ENCODE measurements at regions not wholly inside any gene's neighbourhood (a gene's known extent, or its start where the extent isn't known, plus 50 kb on each side); places are given as distances from the start of the nearest gene placed in this dataset.

DNA sequence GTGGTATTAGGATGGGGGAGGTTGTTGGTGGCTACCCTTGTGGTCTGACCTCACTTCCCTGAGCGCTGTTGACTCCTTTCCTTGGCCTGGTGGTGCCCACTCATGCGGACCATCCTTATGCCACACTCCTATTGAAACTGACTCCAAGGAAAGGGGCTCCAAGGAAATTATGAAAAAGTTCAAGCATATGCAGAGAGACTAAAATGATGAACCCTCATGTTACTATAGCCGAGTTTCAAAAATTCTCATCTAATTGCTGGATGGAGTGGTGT, 75.0 kb upstream of the CALM2 start:
- DNase-seq (ENCODE audit: extremely low read depth, low read depth), result no peak
- no peak overlapping the region for H3K4me3 ChIP-seq (replicated peaks; ENCODE audit: low read depth, low read length)
- TF ChIP-seq, protein P1, sequence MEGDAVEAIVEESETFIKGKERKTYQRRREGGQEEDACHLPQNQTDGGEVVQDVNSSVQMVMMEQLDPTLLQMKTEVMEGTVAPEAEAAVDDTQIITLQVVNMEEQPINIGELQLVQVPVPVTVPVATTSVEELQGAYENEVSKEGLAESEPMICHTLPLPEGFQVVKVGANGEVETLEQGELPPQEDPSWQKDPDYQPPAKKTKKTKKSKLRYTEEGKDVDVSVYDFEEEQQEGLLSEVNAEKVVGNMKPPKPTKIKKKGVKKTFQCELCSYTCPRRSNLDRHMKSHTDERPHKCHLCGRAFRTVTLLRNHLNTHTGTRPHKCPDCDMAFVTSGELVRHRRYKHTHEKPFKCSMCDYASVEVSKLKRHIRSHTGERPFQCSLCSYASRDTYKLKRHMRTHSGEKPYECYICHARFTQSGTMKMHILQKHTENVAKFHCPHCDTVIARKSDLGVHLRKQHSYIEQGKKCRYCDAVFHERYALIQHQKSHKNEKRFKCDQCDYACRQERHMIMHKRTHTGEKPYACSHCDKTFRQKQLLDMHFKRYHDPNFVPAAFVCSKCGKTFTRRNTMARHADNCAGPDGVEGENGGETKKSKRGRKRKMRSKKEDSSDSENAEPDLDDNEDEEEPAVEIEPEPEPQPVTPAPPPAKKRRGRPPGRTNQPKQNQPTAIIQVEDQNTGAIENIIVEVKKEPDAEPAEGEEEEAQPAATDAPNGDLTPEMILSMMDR (IDR thresholded peaks at IDR 0.05; ENCODE audit: low read depth, low read length, missing control alignments), result no peak

DNA sequence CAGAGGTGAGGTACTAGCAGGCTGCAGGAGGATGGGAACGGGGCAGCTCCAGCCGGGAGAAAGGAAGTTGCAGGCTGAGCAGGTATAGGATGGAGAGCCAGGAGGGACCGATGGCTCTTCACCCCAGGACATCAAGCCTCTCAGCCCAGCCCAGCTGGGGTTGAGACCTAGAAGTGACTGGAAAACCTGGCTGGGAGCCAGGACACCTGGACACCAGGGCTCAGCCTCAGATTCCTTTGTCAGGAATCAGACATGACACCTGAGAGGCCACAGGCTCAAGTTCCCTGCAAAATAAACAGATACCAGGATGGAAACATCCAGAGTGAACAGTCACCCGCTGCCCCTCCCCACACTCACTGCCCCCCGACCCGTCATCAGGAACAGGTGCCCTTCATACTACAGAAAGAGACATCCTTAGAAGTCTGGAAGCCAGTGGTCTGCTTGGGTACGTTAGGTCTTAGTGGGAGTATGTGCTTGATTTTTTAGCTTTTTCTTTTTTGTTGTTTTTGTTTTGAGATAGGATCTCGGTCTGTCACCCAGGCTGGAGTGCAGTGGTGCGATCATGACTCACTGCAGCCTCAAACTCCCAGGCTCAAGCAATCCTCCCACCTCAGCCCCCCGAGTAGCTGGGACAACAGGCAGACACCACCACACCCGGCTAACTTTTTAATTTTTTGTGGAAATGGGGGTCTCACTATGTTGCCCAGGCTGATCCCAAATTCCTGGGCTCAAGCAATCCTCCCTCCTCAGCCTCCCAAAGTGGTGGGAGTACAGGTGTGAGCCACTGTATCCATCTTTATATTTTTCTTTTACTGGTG, 74.5 kb upstream of the CALM2 start:
- DNase-seq (ENCODE audit: extremely low read depth, low read depth), result no peak
- no peak overlapping the region for H3K4me3 ChIP-seq (replicated peaks; ENCODE audit: low read depth, low read length)
- TF ChIP-seq, protein P1 (IDR thresholded peaks at IDR 0.05; ENCODE audit: low read depth, low read length, missing control alignments), result no peak

DNA sequence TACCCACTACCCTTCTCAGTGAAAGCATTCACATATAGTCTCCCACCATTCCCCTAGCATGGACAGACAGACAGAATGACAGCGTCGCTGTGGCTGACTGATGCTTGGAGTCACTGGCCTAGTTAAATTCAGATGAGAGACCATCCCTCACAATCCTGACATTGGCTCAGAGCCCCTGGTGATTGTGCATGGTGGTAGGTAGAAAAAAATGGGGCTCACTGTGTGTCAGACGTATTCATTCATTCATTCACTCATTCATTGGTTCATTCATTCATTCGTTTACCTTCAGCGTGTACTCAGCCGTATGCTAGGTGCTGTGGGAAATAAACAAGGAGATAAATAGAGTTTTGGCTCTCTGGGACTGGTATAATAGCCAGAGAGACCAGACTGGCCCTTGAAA, 73.6 kb upstream of the CALM2 start:
- TF ChIP-seq, protein P1 (IDR thresholded peaks at IDR 0.05; ENCODE audit: low read depth, low read length, missing control alignments), result no peak
- H3K4me3 ChIP-seq (replicated peaks; ENCODE audit: low read depth, low read length), result no peak overlapping the region
- DNase-seq (ENCODE audit: extremely low read depth, low read depth), result no peak

DNA sequence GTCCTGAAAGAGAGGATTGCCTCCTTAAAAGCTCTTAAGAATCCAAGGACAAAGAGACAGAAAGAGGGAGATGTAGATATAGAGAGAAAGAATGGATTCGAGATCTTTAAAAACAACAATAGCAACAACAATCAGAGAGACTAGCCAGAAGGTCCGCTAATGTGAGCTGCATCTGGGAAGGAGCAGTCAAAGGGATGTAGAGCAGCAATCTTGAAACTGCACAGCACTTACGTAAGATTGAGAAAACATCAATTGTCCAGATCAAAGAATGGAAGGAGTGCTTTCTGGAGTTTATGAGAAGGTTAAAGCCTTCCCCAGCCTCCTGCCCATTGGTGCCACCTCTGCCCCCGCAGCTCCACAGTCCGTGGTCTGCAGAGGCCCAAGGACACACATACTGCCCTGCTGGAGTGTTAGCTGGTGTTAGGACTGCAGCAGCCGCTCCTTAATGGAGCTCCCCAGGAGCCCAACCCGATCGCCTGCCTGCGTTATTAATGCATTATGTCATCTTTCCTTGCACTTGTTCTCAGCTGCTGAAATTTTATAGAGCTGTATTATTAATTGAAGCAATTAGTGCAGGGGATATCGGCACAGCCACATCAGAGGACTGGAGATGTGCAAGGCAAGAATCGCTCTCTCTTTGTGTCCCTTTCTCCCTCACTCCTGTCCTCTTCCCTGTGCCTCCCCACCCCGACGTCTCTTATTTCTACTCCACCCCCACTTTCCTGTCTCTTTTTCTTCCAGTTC, 73.0 kb upstream of the CALM2 start:
- TF ChIP-seq, protein P1 (IDR thresholded peaks at IDR 0.05; ENCODE audit: low read depth, low read length, missing control alignments), result no peak
- no peak for DNase-seq (ENCODE audit: extremely low read depth, low read depth)
- H3K4me3 ChIP-seq (replicated peaks; ENCODE audit: low read depth, low read length), result no peak overlapping the region

DNA sequence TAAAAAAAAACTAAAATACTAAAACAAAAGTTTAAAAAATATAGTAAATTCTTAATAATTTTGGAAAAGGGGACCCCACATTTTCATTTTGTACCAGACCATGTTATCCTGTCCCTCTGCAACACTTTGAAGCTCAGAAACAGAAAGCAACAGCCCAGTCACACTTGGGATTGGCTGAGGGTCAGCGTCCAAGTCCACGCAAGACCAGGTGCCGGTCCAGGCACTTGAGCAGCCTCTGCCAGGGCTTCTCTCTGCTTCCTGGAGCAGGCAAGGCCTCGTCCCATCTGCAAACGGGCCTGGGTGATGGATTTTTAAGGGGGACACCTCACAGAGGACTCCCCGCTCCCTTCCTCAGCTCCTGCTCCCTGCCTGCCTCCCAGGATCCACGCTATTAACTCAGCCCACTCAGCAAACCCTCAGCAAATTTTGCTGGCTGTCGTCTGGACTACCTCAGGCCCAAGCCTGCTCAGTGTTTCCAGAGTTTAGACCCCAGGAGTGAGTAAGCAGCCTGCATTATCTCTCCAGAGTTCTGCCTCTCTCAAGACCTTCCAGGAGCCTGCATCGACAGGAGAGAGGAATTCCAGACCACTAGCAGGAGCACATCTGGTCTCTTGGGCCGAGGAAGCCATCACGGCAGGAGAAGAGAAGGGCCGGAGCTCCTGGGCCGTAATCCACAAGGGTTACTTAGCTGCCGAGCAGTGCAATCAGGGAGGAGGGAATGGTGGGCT, 67.4 kb upstream of the CALM2 start:
- no peak overlapping the region for H3K4me3 ChIP-seq (replicated peaks; ENCODE audit: low read depth, low read length)
- TF ChIP-seq, protein P1 (IDR thresholded peaks at IDR 0.05; ENCODE audit: low read depth, low read length, missing control alignments), result no peak
- DNase-seq (ENCODE audit: extremely low read depth, low read depth), result no peak

DNA sequence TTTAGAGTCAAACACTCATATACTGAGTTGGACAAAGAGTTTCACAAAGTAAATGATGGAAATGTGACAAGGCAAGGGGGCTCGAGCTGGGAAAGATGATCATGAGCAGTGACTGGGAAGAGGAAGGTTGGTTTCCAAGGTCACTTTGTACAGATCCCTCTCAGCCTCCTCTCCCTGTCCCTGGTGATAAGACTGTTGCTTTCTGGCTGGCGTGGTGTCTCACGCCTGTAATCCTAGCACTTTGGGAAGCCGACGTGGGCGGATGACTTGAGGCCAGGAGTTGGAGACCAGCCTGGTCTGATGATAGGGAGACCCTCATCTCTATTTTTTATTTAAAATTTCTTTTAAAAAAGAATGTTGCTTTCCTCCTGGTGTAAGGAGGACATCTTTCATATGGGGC, 65.4 kb upstream of the CALM2 start:
- TF ChIP-seq, protein P1 (IDR thresholded peaks at IDR 0.05; ENCODE audit: low read depth, low read length, missing control alignments), result no peak
- no peak overlapping the region for H3K4me3 ChIP-seq (replicated peaks; ENCODE audit: low read depth, low read length)
- DNase-seq (ENCODE audit: extremely low read depth, low read depth), result no peak
